Neural cell (in vitro differentiated cells): ENCODE measurements at regions not wholly inside any gene's neighbourhood (a gene's known extent, or its start where the extent isn't known, plus 50 kb on each side); places are given as distances from the start of the nearest gene placed in this dataset.

Experiments
- H2AFZ ChIP-seq: fragments of 200-600, 300-800 bp; sonication (generic), shearing (Covaris generic); 2 replicates; pipeline ENCODE4 v1.6.0; 2014; ENCODE audit warnings: low read depth, mild to moderate bottlenecking, antibody characterized with exemption, low read length, moderate library complexity
- H3F3A ChIP-seq: fragments of 200-600 bp; shearing (Covaris generic); 2 replicates; pipeline ENCODE4 v1.6.1; 2016; ENCODE audit warnings: mild to moderate bottlenecking, moderate library complexity, mixed read lengths, antibody characterized with exemption, low read length; ENCODE audit not compliant: insufficient read depth, poor library complexity, severe bottlenecking
- H3K27ac ChIP-seq: fragments of 200-600, 300-800 bp; sonication (generic), shearing (Covaris generic); 2 replicates; pipeline ENCODE4 v1.5.1; 2014; ENCODE audit warnings: mild to moderate bottlenecking, low read length, moderate library complexity
- H3K27me3 ChIP-seq: fragments of 300-800, 200-600 bp; sonication (generic), shearing (Covaris generic); 2 replicates; pipeline ENCODE4 v1.6.0; 2014; ENCODE audit warnings: mild to moderate bottlenecking, low read depth, low read length, moderate library complexity; ENCODE audit not compliant: insufficient read depth
- H3K36me3 ChIP-seq: fragments of 300-800, 200-600 bp; sonication (generic), shearing (Covaris generic); 2 replicates; pipeline ENCODE4 v1.5.1; 2014; ENCODE audit warnings: mild to moderate bottlenecking, antibody characterized with exemption, low read length, moderate library complexity; ENCODE audit not compliant: insufficient read depth
- H3K4me2 ChIP-seq: fragments of 300-800, 200-600 bp; sonication (generic), shearing (Covaris generic); 2 replicates; pipeline ENCODE4 v1.6.0; 2014; ENCODE audit warnings: mild to moderate bottlenecking, low read length
- H3K4me3 ChIP-seq: fragments of 300-800, 200-600 bp; sonication (generic), shearing (Covaris generic); 2 replicates; pipeline ENCODE4 v1.5.1; 2014; ENCODE audit warnings: mild to moderate bottlenecking, low read length, moderate library complexity
- H3K79me2 ChIP-seq: fragments of 200-600 bp; shearing (Covaris generic); replicated peaks from 2 replicates; pipeline ENCODE4 v1.6.0; 2014; ENCODE audit warnings: mild to moderate bottlenecking, low read length, moderate library complexity; ENCODE audit not compliant: insufficient read depth
- H3K9ac ChIP-seq: fragments of 300-800, 200-600 bp; sonication (generic), shearing (Covaris generic); 2 replicates; pipeline ENCODE4 v1.6.1; 2016; ENCODE audit warnings: mild to moderate bottlenecking, low read length, mixed read lengths
- H3K9me2 ChIP-seq: fragments of 200-600 bp; shearing (Covaris generic); 2 replicates; pipeline ENCODE4 v1.6.1; 2016; ENCODE audit warnings: mild to moderate bottlenecking, low read length, mixed read lengths; ENCODE audit not compliant: insufficient read depth
- H3K9me3 ChIP-seq: fragments of 200-600, 300-800 bp; sonication (generic), shearing (Covaris generic); 2 replicates; pipeline ENCODE4 v1.6.1; 2016; ENCODE audit warnings: mild to moderate bottlenecking, mixed run types, low read length, moderate library complexity, mixed read lengths
- H4K20me1 ChIP-seq: fragments of 200-600 bp; shearing (Covaris generic); 2 replicates; pipeline ENCODE4 v1.6.1; 2016; ENCODE audit warnings: mild to moderate bottlenecking, mixed run types; ENCODE audit not compliant: insufficient read depth
- CTCF ChIP-seq: fragments of 450-650 bp; IDR thresholded peaks from 2 replicates; pipeline ENCODE4 v1.5.1; 2014; ENCODE audit warnings: antibody characterized with exemption, mild to moderate bottlenecking, moderate library complexity; ENCODE audit not compliant: poor library complexity, severe bottlenecking
- EP300 ChIP-seq: fragments of 450-650 bp; conservative IDR thresholded peaks from 2 replicates; pipeline ENCODE4 v1.6.1; 2014; ENCODE audit warnings: antibody characterized with exemption, mild to moderate bottlenecking, moderate library complexity; ENCODE audit not compliant: poor library complexity, severe bottlenecking
- EZH2 ChIP-seq: fragments of 200-600, 300-800 bp; shearing (Covaris generic), sonication (generic); IDR thresholded peaks from 2 replicates; pipeline ENCODE4 v1.6.1; 2014; ENCODE audit warnings: antibody characterized with exemption, low read length, borderline replicate concordance, mild to moderate bottlenecking; ENCODE audit not compliant: insufficient read depth, poor library complexity, severe bottlenecking
- MXI1 ChIP-seq: fragments of 450-650 bp; conservative IDR thresholded peaks from 2 replicates; pipeline ENCODE4 v1.6.1; 2014; ENCODE audit warnings: antibody characterized with exemption, mild to moderate bottlenecking; ENCODE audit not compliant: poor library complexity, severe bottlenecking
- POLR2AphosphoS5 ChIP-seq: IDR thresholded peaks from 2 replicates; pipeline ENCODE4 v1.6.1; 2012
- RAD21 ChIP-seq: fragments of 450-650 bp; conservative IDR thresholded peaks from 2 replicates; pipeline ENCODE4 v1.6.1; 2014; ENCODE audit warnings: antibody characterized with exemption, mild to moderate bottlenecking, moderate library complexity
- REST ChIP-seq: IDR thresholded peaks from 2 replicates; pipeline ENCODE4 v1.6.1; 2012; ENCODE audit warnings: borderline replicate concordance
- SMC3 ChIP-seq: fragments of 450-650 bp; conservative IDR thresholded peaks from 2 replicates; pipeline ENCODE4 v1.6.1; 2014; ENCODE audit warnings: antibody characterized with exemption, mild to moderate bottlenecking, moderate library complexity; ENCODE audit not compliant: poor library complexity
- TAF1 ChIP-seq: IDR thresholded peaks from 2 replicates; pipeline ENCODE4 v1.6.1; 2012; ENCODE audit warnings: low read depth

- H3K79me2 ChIP-seq = no peaks in the 10 kb centered on the region
- H3K4me3 ChIP-seq = no peak overlapping the region
- no peaks in the 10 kb centered on the region for H3F3A ChIP-seq
- peak; percentile 38 for TF ChIP-seq CTCF
- TF ChIP-seq RAD21 = peak; percentile 46
- no peak for TF ChIP-seq EZH2
- peak; percentile 92 for TF ChIP-seq POLR2AphosphoS5
- TF ChIP-seq TAF1 = no peak
- no peak for TF ChIP-seq MXI1
- peak; percentile 56 for TF ChIP-seq SMC3
- TF ChIP-seq REST = peak; percentile 99
- TF ChIP-seq EP300 = peak; percentile 92
- no peaks in the 10 kb centered on the region for H3K9me2 ChIP-seq
- H4K20me1 ChIP-seq = no peaks in the 10 kb centered on the region
- H3K27me3 ChIP-seq = no peaks in the 10 kb centered on the region
- H2AFZ ChIP-seq = no peak overlapping the region
- no peak overlapping the region for H3K4me2 ChIP-seq
- H3K36me3 ChIP-seq = no peaks in the 10 kb centered on the region
- H3K9ac ChIP-seq = no peak overlapping the region
- no peaks in the 10 kb centered on the region for H3K9me3 ChIP-seq
- H3K27ac ChIP-seq = peak overlapping the region; percentile 52
These were observed 576.1 kb downstream of the TLE4 start for GRCh38 chr9:80147866-80148265.

- H3K27ac ChIP-seq = no peak overlapping the region
- no peaks in the 10 kb centered on the region for H3K36me3 ChIP-seq
- no peak overlapping the region for H3K4me2 ChIP-seq
- H3K4me3 ChIP-seq = no peak overlapping the region
- no peaks in the 10 kb centered on the region for H3K79me2 ChIP-seq
- H3F3A ChIP-seq = no peaks in the 10 kb centered on the region
- no peaks in the 10 kb centered on the region for H4K20me1 ChIP-seq
- H2AFZ ChIP-seq = no peak overlapping the region
- no peaks in the 10 kb centered on the region for H3K27me3 ChIP-seq
- no peaks in the 10 kb centered on the region for H3K9me2 ChIP-seq
- H3K9me3 ChIP-seq = no peaks in the 10 kb centered on the region
- no peak overlapping the region for H3K9ac ChIP-seq
- TF ChIP-seq TAF1 (no peak), REST (no peak), SMC3 (peak; percentile 16), CTCF (peak; percentile 33)
These were observed 574.7 kb downstream of the TLE4 start for GRCh38 chr9:80146466-80146865.
